IPS-11a (cell line): ENCODE measurements at regions not wholly inside any gene's neighbourhood (a gene's known extent, or its start where the extent isn't known, plus 50 kb on each side); places are given as distances from the start of the nearest gene placed in this dataset.

Experiments used
- H3K4me3 ChIP-seq: one replicate; pipeline ENCODE4 v1.5.1; 2013; ENCODE audit warnings: low read depth, low read length, control low read depth

- H3K4me3 ChIP-seq = no peak overlapping the region
Measured at GRCh38 chr3:117059067-117059955, 349.7 kb downstream of the TUSC7 start.

GRCh38 chr3:117059956-117060270 lies 350.3 kb downstream of the TUSC7 start:
- H3K4me3 ChIP-seq = no peak overlapping the region

GRCh38 chr3:117063930-117064329 lies 354.4 kb downstream of the TUSC7 start:
- H3K4me3 ChIP-seq = no peak overlapping the region

GRCh38 chr3:117068301-117068700 lies 358.7 kb downstream of the TUSC7 start:
- H3K4me3 ChIP-seq = no peak overlapping the region

- no peak overlapping the region for H3K4me3 ChIP-seq
Measured at GRCh38 chr3:117074826-117075225, 365.2 kb downstream of the TUSC7 start.

GRCh38 chr3:117079997-117080396 lies 370.4 kb downstream of the TUSC7 start:
- no peak overlapping the region for H3K4me3 ChIP-seq

GRCh38 chr3:117080872-117081271 lies 371.3 kb downstream of the TUSC7 start:
- H3K4me3 ChIP-seq = no peak overlapping the region

- H3K4me3 ChIP-seq = no peak overlapping the region
Measured at GRCh38 chr3:117084277-117084676, 374.7 kb downstream of the TUSC7 start.

GRCh38 chr3:117084739-117085270 lies 375.2 kb downstream of the TUSC7 start:
- no peak overlapping the region for H3K4me3 ChIP-seq

- no peak overlapping the region for H3K4me3 ChIP-seq
Measured at GRCh38 chr3:117091676-117092075, 382.1 kb downstream of the TUSC7 start.

GRCh38 chr3:117096549-117096948 lies 387.0 kb downstream of the TUSC7 start:
- H3K4me3 ChIP-seq = no peak overlapping the region

- H3K4me3 ChIP-seq = no peak overlapping the region
Measured at GRCh38 chr3:117097351-117097750, 387.8 kb downstream of the TUSC7 start.

- H3K4me3 ChIP-seq = no peak overlapping the region
Measured at GRCh38 chr3:117101697-117102096, 392.1 kb downstream of the TUSC7 start.

- H3K4me3 ChIP-seq = no peak overlapping the region
Measured at GRCh38 chr3:117102426-117102825, 392.8 kb downstream of the TUSC7 start.

- H3K4me3 ChIP-seq = no peak overlapping the region
Measured at GRCh38 chr3:117103675-117104074, 394.1 kb downstream of the TUSC7 start.

GRCh38 chr3:117104381-117104780 lies 394.8 kb downstream of the TUSC7 start:
- no peak overlapping the region for H3K4me3 ChIP-seq

GRCh38 chr3:117104792-117105191 lies 395.2 kb downstream of the TUSC7 start:
- no peak overlapping the region for H3K4me3 ChIP-seq

- no peak overlapping the region for H3K4me3 ChIP-seq
Measured at GRCh38 chr3:117105686-117106085, 396.1 kb downstream of the TUSC7 start.

GRCh38 chr3:117106396-117106795 lies 396.8 kb downstream of the TUSC7 start:
- no peak overlapping the region for H3K4me3 ChIP-seq

- H3K4me3 ChIP-seq = no peak overlapping the region
Measured at GRCh38 chr3:117107946-117108345, 398.4 kb downstream of the TUSC7 start.

GRCh38 chr3:117109178-117109577 lies 399.6 kb downstream of the TUSC7 start:
- H3K4me3 ChIP-seq = no peak overlapping the region

GRCh38 chr3:117114517-117115265 lies 405.1 kb downstream of the TUSC7 start:
- H3K4me3 ChIP-seq = no peak overlapping the region
